Activated naive CD4-positive, alpha-beta T cell treated with anti-CD3 and anti-CD28 coated beads, Interleukin-2, amount 50 U/mL, for 16 hours (primary cell): ENCODE measurements at regions not wholly inside any gene's neighbourhood (a gene's known extent, or its start where the extent isn't known, plus 50 kb on each side); places are given as distances from the start of the nearest gene placed in this dataset.
"Not testable (repeated sequence)": the region's sequence is repeated elsewhere in the genome, so short reads cannot be mapped to it uniquely, and the experiment has no call there.

Experiments
- DNase-seq: peaks from one replicate; pipeline ENCODE4 v3.0.0-alpha.2; 2020

GRCh38 chr3:71956716-71957115 is 171.8 kb upstream of the PROK2 start:
- DNase-seq = no peak

- DNase-seq = no peak
Measured at GRCh38 chr3:71956069-71956340, 171.1 kb upstream of the PROK2 start.

GRCh38 chr3:71955240-71956068 is 170.5 kb upstream of the PROK2 start:
- peak; percentile 23 for DNase-seq

GRCh38 chr3:71951842-71952241 is 166.9 kb upstream of the PROK2 start:
- DNase-seq = no peak

- DNase-seq = no peak
Measured at GRCh38 chr3:71951361-71951760, 166.4 kb upstream of the PROK2 start.

- no peak for DNase-seq
Measured at GRCh38 chr3:71949442-71949841, 164.5 kb upstream of the PROK2 start.

GRCh38 chr3:71944482-71945065 is 159.6 kb upstream of the PROK2 start:
- DNase-seq = no peak

- DNase-seq = no peak
Measured at GRCh38 chr3:71942432-71943187, 157.7 kb upstream of the PROK2 start.

GRCh38 chr3:71940486-71940885 is 155.5 kb upstream of the PROK2 start:
- no peak for DNase-seq

GRCh38 chr3:71938081-71938480 is 153.1 kb upstream of the PROK2 start:
- not testable (repeated sequence) for DNase-seq

- no peak for DNase-seq
Measured at GRCh38 chr3:71936681-71937080, 151.7 kb upstream of the PROK2 start.

GRCh38 chr3:71934520-71935270 is 149.7 kb upstream of the PROK2 start:
- no peak for DNase-seq

- no peak for DNase-seq
Measured at GRCh38 chr3:71931922-71932321, 147.0 kb upstream of the PROK2 start.

- DNase-seq = no peak
Measured at GRCh38 chr3:71930056-71930991, 145.4 kb upstream of the PROK2 start.

- no peak for DNase-seq
Measured at GRCh38 chr3:71928212-71928611, 143.3 kb upstream of the PROK2 start.

- no peak for DNase-seq
Measured at GRCh38 chr3:71927505-71928066, 142.6 kb upstream of the PROK2 start.

GRCh38 chr3:71926616-71927015 is 141.7 kb upstream of the PROK2 start:
- no peak for DNase-seq

- DNase-seq = no peak
Measured at GRCh38 chr3:71926262-71926600, 141.3 kb upstream of the PROK2 start.

GRCh38 chr3:71925511-71926261 is 140.7 kb upstream of the PROK2 start:
- DNase-seq = not testable (repeated sequence)

GRCh38 chr3:71924721-71925120 is 139.8 kb upstream of the PROK2 start:
- no peak for DNase-seq

- DNase-seq = no peak
Measured at GRCh38 chr3:71921036-71921435, 136.1 kb upstream of the PROK2 start.
